ENCODE measurements at regions not wholly inside any gene's neighbourhood (a gene's known extent, or its start where the extent isn't known, plus 50 kb on each side); places are given as distances from the start of the nearest gene placed in this dataset.

DNA sequence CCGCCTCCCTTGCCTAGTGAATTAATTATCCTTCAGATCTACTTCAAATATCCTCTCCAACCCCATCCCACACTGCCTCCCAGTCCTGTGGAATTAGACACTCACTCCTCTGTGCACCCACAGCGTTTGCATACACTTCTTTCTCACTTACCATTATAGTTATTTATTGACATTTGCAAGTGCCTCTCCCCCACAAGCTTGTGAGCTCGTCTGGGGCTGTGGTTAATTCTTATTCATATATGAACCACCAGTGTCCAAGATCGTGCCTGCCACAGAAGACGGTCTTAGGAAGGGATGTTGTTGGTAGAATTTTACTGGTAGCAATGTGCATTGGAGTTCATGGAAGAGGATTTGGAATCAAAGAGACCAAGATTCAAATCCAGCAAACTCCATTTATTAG lies 68.1 kb upstream of the AOAH start:
- ChIA-PET CTCF (no interaction called here), POLR2A (ENCODE audit: unreplicated experiment) (no interaction called here)
- no TSS peak for BruUV-seq (replicated peaks)
- Histone ChIP-seq H2BK5ac (ENCODE audit: low read depth, low read length, poor library complexity, severe bottlenecking) (no peak overlapping the region), H3K9ac (ENCODE audit: low read depth, low read length) (no peak overlapping the region), H3K56ac (ENCODE audit: extremely low read depth, insufficient read depth, low read length) (no peak overlapping the region), H3K14ac (replicated peaks; ENCODE audit: low read depth, low read length) (no peak overlapping the region), H2BK120ac (ENCODE audit: low read depth, low read length) (no peak overlapping the region), H3K9me1 (ENCODE audit: insufficient read depth, low read length) (no peaks in the 10 kb centered on the region), H2BK20ac (ENCODE audit: low read depth, low read length) (no peak overlapping the region), H2BK15ac (ENCODE audit: low read depth, low read length) (no peak overlapping the region), H3K79me1 (ENCODE audit: low read depth in 1 of 2, low read length in 2 of 2) (no peaks in the 10 kb centered on the region), H3K4ac (ENCODE audit: low read depth, low read length) (no peak overlapping the region), H3K27ac (ENCODE audit: insufficient read depth, low read length) (no peak overlapping the region), H4K8ac (ENCODE audit: low read depth in 2 of 2, low read length in 2 of 2) (no peak overlapping the region), H2AK9ac (replicated peaks; ENCODE audit: low read depth, low read length, poor library complexity) (no peak overlapping the region), H3K4me1 (ENCODE audit: control insufficient read depth, insufficient read depth, low read length) (no peaks in the 10 kb centered on the region), H3K4me3 (ENCODE audit: insufficient read depth, low read depth, low read length) (no peak overlapping the region), H3K23ac (ENCODE audit: low read depth, low read length) (no peak overlapping the region), H3K27me3 (ENCODE audit: control insufficient read depth, insufficient read depth, low read length) (no peaks in the 10 kb centered on the region), H4K91ac (ENCODE audit: insufficient read depth, low read depth, low read length) (no peak overlapping the region), H4K20me1 (ENCODE audit: insufficient read depth, low read length) (no peaks in the 10 kb centered on the region), H2AFZ (replicated peaks; ENCODE audit: low read length, poor library complexity) (no peak overlapping the region), H4K5ac (ENCODE audit: low read depth, low read length) (no peak overlapping the region), H2AK5ac (ENCODE audit: low read depth, low read length) (no peak overlapping the region), H3K36me3 (ENCODE audit: control insufficient read depth, insufficient read depth, low read length) (no peaks in the 10 kb centered on the region), H3K4me2 (ENCODE audit: low read depth, low read length) (no peak overlapping the region), H3K18ac (ENCODE audit: low read depth, low read length) (no peak overlapping the region), H3K9me3 (ENCODE audit: control insufficient read depth, insufficient read depth, low read length) (no peaks in the 10 kb centered on the region)
- dilution Hi-C loops (cut with HindIII; ENCODE audit: low sequenced_read_pairs, unreplicated experiment), result no loop called here
- 29% methylated on average over 1 of the region's 5 CpGs; no CpG with 5 or more reads in 1 of the 2 experiments for WGBS, 2 experiments (ENCODE audit: extremely low coverage in 2 of 2, insufficient read length in 1 of 2)
- no peak for DNase-seq
- no peak for ATAC-seq (ENCODE audit: low read depth)
- intact Hi-C loops (cut with micrococcal nuclease), result no loop called here
- TF ChIP-seq RAD21 (IDR thresholded peaks at IDR 0.05; ENCODE audit: low read length) (no peak), RFX5 (IDR thresholded peaks at IDR 0.05; ENCODE audit: low read depth, low read length) (no peak), RCOR1 (IDR thresholded peaks at IDR 0.05; ENCODE audit: insufficient replicate concordance, low read length) (no peak), FOS (IDR thresholded peaks at IDR 0.05; ENCODE audit: low read depth, low read length) (no peak), BHLHE40 (IDR thresholded peaks at IDR 0.05; ENCODE audit: low read depth, low read length) (no peak), SMC3 (IDR thresholded peaks at IDR 0.05; ENCODE audit: low read depth, low read length) (no peak), CEBPB (IDR thresholded peaks at IDR 0.05; ENCODE audit: low read depth, low read length) (no peak), POLR2A (IDR thresholded peaks at IDR 0.05; ENCODE audit: low read depth, low read length) (no peak)
- TF ChIP-seq, protein P1, sequence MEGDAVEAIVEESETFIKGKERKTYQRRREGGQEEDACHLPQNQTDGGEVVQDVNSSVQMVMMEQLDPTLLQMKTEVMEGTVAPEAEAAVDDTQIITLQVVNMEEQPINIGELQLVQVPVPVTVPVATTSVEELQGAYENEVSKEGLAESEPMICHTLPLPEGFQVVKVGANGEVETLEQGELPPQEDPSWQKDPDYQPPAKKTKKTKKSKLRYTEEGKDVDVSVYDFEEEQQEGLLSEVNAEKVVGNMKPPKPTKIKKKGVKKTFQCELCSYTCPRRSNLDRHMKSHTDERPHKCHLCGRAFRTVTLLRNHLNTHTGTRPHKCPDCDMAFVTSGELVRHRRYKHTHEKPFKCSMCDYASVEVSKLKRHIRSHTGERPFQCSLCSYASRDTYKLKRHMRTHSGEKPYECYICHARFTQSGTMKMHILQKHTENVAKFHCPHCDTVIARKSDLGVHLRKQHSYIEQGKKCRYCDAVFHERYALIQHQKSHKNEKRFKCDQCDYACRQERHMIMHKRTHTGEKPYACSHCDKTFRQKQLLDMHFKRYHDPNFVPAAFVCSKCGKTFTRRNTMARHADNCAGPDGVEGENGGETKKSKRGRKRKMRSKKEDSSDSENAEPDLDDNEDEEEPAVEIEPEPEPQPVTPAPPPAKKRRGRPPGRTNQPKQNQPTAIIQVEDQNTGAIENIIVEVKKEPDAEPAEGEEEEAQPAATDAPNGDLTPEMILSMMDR (conservative IDR thresholded peaks at IDR 0.05; ENCODE audit: low read depth, low read length), result no peak
- TF ChIP-seq, protein P2, sequence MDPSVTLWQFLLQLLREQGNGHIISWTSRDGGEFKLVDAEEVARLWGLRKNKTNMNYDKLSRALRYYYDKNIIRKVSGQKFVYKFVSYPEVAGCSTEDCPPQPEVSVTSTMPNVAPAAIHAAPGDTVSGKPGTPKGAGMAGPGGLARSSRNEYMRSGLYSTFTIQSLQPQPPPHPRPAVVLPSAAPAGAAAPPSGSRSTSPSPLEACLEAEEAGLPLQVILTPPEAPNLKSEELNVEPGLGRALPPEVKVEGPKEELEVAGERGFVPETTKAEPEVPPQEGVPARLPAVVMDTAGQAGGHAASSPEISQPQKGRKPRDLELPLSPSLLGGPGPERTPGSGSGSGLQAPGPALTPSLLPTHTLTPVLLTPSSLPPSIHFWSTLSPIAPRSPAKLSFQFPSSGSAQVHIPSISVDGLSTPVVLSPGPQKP (IDR thresholded peaks at IDR 0.05; ENCODE audit: borderline replicate concordance, low read depth, low read length), result no peak
- in situ Hi-C loops (cut with MboI; ENCODE audit: low sequenced_read_pairs), result no loop called here
